ENCODE measurements at regions not wholly inside any gene's neighbourhood (a gene's known extent, or its start where the extent isn't known, plus 50 kb on each side); places are given as distances from the start of the nearest gene placed in this dataset.

- DNase-seq (ENCODE audit: low spot score) = peak; percentile 36
These were observed 540.9 kb downstream of the LMO4 start for GRCh38 chr1:87869567-87869966.

GRCh38 chr1:87872189-87872588 is 543.5 kb downstream of the LMO4 start:
- no peak for DNase-seq (ENCODE audit: low spot score)

GRCh38 chr1:87872692-87873091 is 544.0 kb downstream of the LMO4 start:
- no peak for DNase-seq (ENCODE audit: low spot score)

DNA sequence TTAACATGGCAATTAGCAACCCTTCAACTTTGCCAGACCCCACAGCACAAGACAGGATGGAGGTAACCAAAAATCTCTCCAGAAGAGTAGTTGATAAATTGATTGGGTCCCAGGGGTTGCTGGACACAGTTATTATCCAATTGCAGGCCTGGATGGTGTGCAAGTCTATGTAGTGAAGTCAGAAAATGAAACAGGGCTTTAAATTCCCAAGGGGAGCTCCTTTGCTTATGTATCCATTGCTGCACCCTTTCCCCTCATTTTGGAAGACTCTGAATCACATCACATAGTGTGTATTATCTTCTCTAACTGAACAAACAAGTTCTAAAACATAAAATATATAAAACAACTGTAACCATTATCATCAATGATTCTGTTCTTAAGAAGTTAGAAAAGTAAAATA is 550.2 kb downstream of the LMO4 start:
- DNase-seq (ENCODE audit: low spot score) = no peak

GRCh38 chr1:87880098-87880760 is 551.5 kb downstream of the LMO4 start:
- DNase-seq (ENCODE audit: low spot score) = no peak

GRCh38 chr1:87880764-87881163 is 552.1 kb downstream of the LMO4 start:
- DNase-seq (ENCODE audit: low spot score) = no peak

DNA sequence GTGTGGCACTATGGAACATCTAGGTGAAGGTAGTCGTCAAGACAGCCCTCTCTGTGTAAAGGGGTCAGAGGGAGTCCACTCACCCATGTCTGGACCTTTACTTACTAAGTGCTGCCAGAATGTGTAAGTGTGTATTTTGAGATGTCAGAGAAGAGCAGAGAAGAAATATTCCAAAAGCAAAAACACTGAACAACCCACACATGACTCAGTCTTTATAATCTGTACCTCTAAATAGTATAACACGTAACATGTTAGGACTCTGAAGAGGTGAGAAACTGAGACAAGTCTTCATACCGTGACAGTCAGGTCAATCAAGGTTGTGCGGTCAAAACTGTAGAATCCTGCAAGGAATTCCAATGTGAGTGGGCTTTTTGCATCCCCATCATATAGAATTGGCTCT is 555.2 kb downstream of the LMO4 start:
- no peak for DNase-seq (ENCODE audit: low spot score)

GRCh38 chr1:87884581-87884980 is 555.9 kb downstream of the LMO4 start:
- DNase-seq (ENCODE audit: low spot score) = no peak

DNA sequence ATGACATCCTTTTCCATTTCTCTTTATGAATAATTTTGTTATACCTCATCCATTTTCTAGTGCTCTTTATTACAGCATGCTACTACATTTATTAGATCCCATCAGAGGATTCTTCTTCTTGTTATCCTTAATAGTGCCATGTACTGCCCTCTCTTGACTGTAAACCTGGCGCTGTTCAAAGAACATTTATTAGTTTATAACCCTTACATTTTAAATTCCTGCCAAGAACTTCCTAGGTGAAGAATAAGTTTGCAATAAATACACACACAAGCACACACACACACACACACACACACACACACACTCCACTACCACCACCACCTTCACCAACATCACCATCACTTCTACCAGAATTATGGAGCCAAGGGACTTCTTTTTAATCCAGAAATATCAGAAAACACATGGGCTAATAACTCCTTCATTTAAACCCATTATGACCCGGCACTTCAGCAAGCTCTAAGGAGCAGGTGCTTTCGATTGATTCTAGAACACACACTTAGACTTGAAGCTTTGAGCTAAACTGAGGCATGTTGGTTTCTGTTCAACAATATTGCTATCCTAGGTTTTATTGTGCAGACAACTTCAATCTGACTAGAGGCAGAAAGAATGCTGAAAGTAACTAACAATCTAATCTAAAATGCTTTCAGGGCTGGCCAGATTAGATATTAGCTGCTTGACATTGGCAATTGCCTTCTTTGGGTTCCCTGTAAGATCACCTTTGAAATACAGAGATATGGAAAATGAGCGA is 556.8 kb downstream of the LMO4 start:
- no peak for DNase-seq (ENCODE audit: low spot score)

- no peak for DNase-seq (ENCODE audit: low spot score)
These were observed 558.4 kb downstream of the LMO4 start for GRCh38 chr1:87887100-87887499.

DNA sequence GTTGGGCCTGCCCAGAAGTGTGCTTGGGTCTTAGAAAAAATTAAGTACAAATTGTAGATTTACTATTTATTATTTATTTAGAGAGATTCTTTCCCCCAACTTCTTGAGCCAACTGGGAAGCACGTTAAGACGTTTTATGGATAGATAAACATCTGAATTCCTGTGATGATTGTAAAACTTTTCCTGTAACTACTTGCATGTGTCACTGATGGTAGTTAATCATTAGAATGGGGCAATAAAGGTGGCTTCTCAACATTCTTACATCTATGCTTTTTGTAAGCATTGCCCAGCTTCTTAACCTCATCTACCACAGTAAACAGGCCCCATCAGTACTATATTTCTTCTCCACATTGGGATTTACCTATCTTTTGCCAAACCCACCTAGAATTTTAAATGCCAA is 559.8 kb downstream of the LMO4 start:
- no peak for DNase-seq (ENCODE audit: low spot score)

DNA sequence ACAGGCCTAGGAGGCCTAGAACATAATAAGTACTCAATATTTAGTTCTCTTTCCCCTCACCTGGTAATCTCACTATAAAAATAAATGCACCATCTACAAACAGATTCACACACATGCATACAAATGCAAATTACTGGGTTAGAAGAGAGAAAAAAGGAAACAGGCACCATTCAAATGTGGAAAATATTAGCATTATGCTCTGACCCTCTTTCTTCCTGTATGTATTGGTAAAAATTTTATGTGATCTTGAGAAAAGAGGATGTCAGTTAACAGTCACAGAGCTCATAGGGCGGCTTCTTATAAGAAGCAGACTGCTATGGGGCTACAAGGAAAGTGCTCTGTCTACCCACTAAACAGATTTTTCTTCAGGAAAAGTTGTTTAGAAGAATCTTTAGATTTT is 565.4 kb downstream of the LMO4 start:
- DNase-seq (ENCODE audit: low spot score) = no peak

DNA sequence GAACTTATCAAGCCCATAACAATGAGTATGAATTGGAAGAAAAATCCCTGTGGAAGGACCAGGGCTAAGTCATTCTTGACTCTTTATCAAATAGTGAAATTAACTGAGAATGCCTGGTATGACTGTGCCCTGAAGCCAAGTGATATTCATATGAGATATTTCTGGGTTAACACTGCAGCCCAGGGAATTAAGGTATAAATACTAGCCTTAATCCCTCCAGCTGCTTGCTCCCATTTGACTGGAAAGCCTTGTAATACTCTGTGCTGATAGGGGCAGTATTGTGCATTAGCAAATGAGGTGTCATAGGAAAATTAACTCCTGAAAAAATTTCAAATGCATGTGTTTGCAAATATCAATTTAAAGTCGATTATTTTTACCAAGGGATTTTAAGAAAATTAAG is 568.8 kb downstream of the LMO4 start:
- DNase-seq (ENCODE audit: low spot score) = no peak

GRCh38 chr1:87898431-87898830 is 569.8 kb downstream of the LMO4 start:
- DNase-seq (ENCODE audit: low spot score) = no peak

- DNase-seq (ENCODE audit: low spot score) = no peak
These were observed 570.3 kb downstream of the LMO4 start for GRCh38 chr1:87899017-87899416.

DNA sequence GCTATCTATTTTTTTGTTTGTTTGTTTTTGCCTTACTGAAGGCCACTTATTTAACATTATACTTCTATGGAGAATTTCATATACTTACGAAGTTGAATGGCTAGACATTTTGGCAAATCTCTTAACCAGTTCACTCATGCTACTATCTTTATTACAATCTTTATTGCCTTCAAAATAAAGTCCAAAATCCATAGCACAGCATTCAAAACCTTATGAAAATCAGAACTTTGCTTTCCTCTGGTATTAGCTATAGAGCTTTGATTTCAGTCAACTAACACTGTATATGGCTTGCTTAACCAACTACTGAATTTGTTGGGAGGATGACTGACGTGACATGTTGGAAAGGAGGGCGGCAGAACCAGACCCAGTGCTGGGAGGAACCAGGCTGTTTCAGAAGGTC is 571.1 kb downstream of the LMO4 start:
- DNase-seq (ENCODE audit: low spot score) = no peak

GRCh38 chr1:87902830-87903229 is 574.1 kb downstream of the LMO4 start:
- peak; percentile 2 for DNase-seq (ENCODE audit: low spot score)

- DNase-seq (ENCODE audit: low spot score) = no peak
These were observed 574.6 kb downstream of the LMO4 start for GRCh38 chr1:87903242-87903641.

DNA sequence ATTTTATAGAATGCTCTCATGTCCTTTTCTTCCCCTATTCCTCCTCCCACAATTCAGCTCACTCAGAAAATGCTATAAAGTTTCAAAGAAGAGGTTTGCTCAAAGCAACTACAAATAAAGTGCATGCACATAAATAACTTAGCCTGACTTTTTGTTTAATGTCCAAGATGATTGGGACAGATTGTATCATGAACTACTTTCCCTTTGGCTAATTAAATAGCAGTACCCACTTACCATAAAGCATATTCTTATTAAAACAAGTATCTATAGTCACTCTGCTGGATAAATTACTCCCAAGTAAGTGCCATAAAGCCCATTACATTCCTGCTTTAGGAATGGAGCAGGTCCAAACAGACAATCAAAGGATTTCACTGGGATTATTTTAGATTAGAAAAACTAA is 576.0 kb downstream of the LMO4 start:
- DNase-seq (ENCODE audit: low spot score) = no peak

DNA sequence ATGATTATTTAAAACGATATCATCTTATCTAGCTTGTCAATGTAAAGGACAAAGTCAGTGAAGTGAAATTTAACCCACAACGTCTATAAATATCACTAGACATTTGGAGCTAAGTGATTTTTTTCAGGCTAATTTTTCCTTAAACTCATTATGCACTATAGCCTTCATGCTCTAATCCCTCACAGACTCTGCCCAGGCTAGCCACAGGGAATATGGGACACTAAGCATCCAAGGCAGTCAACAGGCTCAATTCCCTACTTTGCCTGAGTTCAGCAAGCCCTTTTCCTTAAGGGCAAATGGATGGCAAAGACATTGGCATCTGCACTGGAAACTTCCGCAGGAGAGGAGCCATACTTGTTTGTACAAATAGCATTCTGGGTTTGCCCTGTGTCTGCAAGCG is 577.0 kb downstream of the LMO4 start:
- no peak for DNase-seq (ENCODE audit: low spot score)

GRCh38 chr1:87906078-87906477 is 577.4 kb downstream of the LMO4 start:
- no peak for DNase-seq (ENCODE audit: low spot score)

- DNase-seq (ENCODE audit: low spot score) = no peak
These were observed 584.7 kb downstream of the LMO4 start for GRCh38 chr1:87913361-87913760.

GRCh38 chr1:87914396-87914795 is 585.7 kb downstream of the LMO4 start:
- no peak for DNase-seq (ENCODE audit: low spot score)

DNA sequence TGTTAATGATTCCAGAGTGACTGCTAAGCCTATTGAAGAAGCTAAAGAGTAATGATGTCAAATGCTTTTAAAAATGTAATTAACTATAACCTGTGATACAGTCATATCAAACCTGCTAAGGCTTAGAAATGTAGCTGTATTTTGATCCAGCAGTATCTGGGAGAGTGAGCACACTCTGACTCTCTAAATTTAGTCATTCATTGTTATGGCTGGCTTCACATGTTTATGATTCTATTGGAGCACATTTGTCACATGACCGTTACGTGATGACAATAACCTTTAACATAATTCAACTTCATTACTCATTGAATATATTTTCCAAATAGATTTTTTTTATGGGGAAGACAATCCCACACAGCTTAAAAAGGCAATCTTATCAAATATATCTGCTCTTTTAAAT is 587.1 kb downstream of the LMO4 start:
- DNase-seq (ENCODE audit: low spot score) = no peak
